ENCODE measurements at regions not wholly inside any gene's neighbourhood (a gene's known extent, or its start where the extent isn't known, plus 50 kb on each side); places are given as distances from the start of the nearest gene placed in this dataset.

GRCh38 chr11:91630916-91631673, 593.5 kb upstream of the FAT3 start:
- H3K27me3 Mint-ChIP-seq (ENCODE audit: low read depth in 3 of 3), result no peaks in the 10 kb centered on the region
- H3K27ac ChIP-seq (ENCODE audit: low read depth in 1 of 2, low read length in 2 of 2), result no peak overlapping the region
- H3K36me3 Mint-ChIP-seq, result no peaks in the 10 kb centered on the region
- no peak overlapping the region for H3K4me2 ChIP-seq (replicated peaks; ENCODE audit: extremely low read depth, low read length, poor library complexity, severe bottlenecking)
- H3K4me3 Mint-ChIP-seq, result no peak overlapping the region
- no peaks in the 10 kb centered on the region for H3K9me3 ChIP-seq (replicated peaks in 1 of 2; ENCODE audit: control insufficient read depth in 1 of 2, insufficient read depth in 1 of 2, low read length in 2 of 2)
- no peaks in the 10 kb centered on the region for H3K4me1 Mint-ChIP-seq
- H3K79me2 ChIP-seq (ENCODE audit: insufficient read depth, low read length), result no peaks in the 10 kb centered on the region
- H3K4me3 ChIP-seq (replicated peaks in 1 of 3; ENCODE audit: low read depth in 2 of 3, low read length in 3 of 3), result no peak overlapping the region
- peaks cover 0 to 2% (median 0%) of the 10 kb centered on the region in 7 donors for H3K9me3 Mint-ChIP-seq
- H3K9ac ChIP-seq (ENCODE audit: insufficient read depth, low read length, poor library complexity, severe bottlenecking), result no peak overlapping the region
- DNase-seq, result no peak
- no peak for TF ChIP-seq CTCF (IDR thresholded peaks at IDR 0.05)
- H4K20me1 ChIP-seq (ENCODE audit: insufficient read depth, low read length), result no peaks in the 10 kb centered on the region
- H3K27me3 ChIP-seq (ENCODE audit: control insufficient read depth in 2 of 2, insufficient read depth in 2 of 2, low read length in 2 of 2), result no peaks in the 10 kb centered on the region
- intact Hi-C loops (cut with micrococcal nuclease), result no loop called here
- no peaks in the 10 kb centered on the region for H3K36me3 ChIP-seq (replicated peaks in 1 of 2; ENCODE audit: control insufficient read depth in 1 of 2, insufficient read depth in 2 of 2, low read length in 2 of 2)
- WGBS (ENCODE audit: insufficient coverage), result 82% methylated on average over 2 of the region's 4 CpGs
- no peak overlapping the region for H2AFZ ChIP-seq (ENCODE audit: insufficient read depth, low read depth, low read length, poor library complexity, severe bottlenecking)
- H3K27ac Mint-ChIP-seq, result no peak overlapping the region
- H3K4me1 ChIP-seq (ENCODE audit: control insufficient read depth in 1 of 2, insufficient read depth in 2 of 2, low read length in 2 of 2), result no peaks in the 10 kb centered on the region

DNA sequence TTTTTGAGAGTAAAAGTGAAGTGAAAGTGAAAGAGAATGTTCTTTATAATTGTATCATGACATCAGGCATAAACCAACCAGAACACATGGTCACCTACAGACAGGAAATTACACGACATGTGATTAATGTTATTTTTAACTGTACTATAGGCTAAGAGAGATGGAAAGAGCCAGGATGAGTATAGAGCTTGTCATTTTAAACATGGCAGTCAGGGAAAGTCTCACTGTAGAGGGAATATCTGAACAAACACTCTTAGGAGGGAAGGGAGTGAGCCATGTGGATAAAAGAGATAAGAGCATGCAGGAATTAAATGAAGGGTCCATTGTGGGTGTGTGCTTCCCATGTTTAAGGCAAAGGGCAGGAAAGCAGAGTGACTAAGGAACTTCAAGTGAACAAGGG, 599.1 kb upstream of the FAT3 start:
- H3K27ac Mint-ChIP-seq, result no peak overlapping the region
- H3K27ac ChIP-seq (ENCODE audit: low read depth in 1 of 2, low read length in 2 of 2), result no peak overlapping the region
- intact Hi-C loops (cut with micrococcal nuclease), result no loop called here
- no peaks in the 10 kb centered on the region for H3K27me3 Mint-ChIP-seq (ENCODE audit: low read depth in 3 of 3)
- H3K27me3 ChIP-seq (ENCODE audit: control insufficient read depth in 2 of 2, insufficient read depth in 2 of 2, low read length in 2 of 2), result no peaks in the 10 kb centered on the region
- no peaks in the 10 kb centered on the region for H4K20me1 ChIP-seq (ENCODE audit: insufficient read depth, low read length)
- no peak overlapping the region for H3K4me2 ChIP-seq (replicated peaks; ENCODE audit: extremely low read depth, low read length, poor library complexity, severe bottlenecking)
- no peaks in the 10 kb centered on the region for H3K79me2 ChIP-seq (ENCODE audit: insufficient read depth, low read length)
- WGBS (ENCODE audit: insufficient coverage), result no CpG with 5 or more reads among the region's 1 CpG
- TF ChIP-seq CTCF (IDR thresholded peaks at IDR 0.05), result no peak
- no peak overlapping the region for H3K4me3 Mint-ChIP-seq
- H3K36me3 Mint-ChIP-seq, result no peaks in the 10 kb centered on the region
- no peak for DNase-seq
- H3K9me3 ChIP-seq (replicated peaks in 1 of 2; ENCODE audit: control insufficient read depth in 1 of 2, insufficient read depth in 1 of 2, low read length in 2 of 2), result no peaks in the 10 kb centered on the region
- no peak overlapping the region for H2AFZ ChIP-seq (ENCODE audit: insufficient read depth, low read depth, low read length, poor library complexity, severe bottlenecking)
- no peaks in the 10 kb centered on the region for H3K4me1 Mint-ChIP-seq
- no peak overlapping the region for H3K9ac ChIP-seq (ENCODE audit: insufficient read depth, low read length, poor library complexity, severe bottlenecking)
- H3K4me3 ChIP-seq (replicated peaks in 1 of 3; ENCODE audit: low read depth in 2 of 3, low read length in 3 of 3), result no peak overlapping the region
- no peaks in the 10 kb centered on the region for H3K36me3 ChIP-seq (replicated peaks in 1 of 2; ENCODE audit: control insufficient read depth in 1 of 2, insufficient read depth in 2 of 2, low read length in 2 of 2)
- peaks cover 0 to 5% (median 3%) of the 10 kb centered on the region in 7 donors for H3K9me3 Mint-ChIP-seq
- no peaks in the 10 kb centered on the region for H3K4me1 ChIP-seq (ENCODE audit: control insufficient read depth in 1 of 2, insufficient read depth in 2 of 2, low read length in 2 of 2)

Measured in CD14-positive monocyte (primary cell).